ENCODE measurements at regions not wholly inside any gene's neighbourhood (a gene's known extent, or its start where the extent isn't known, plus 50 kb on each side); places are given as distances from the start of the nearest gene placed in this dataset.

- Histone ChIP-seq H3K27ac (ENCODE audit: control insufficient read depth, insufficient read depth) (no peak overlapping the region), H3K79me2 (ENCODE audit: control insufficient read depth, insufficient read depth, low read length) (no peaks in the 10 kb centered on the region), H3K27me3 (replicated peaks in 1 of 2; ENCODE audit: control insufficient read depth in 2 of 2, insufficient read depth in 2 of 2, low read length in 1 of 2) (peaks cover 1 to 3% of the 10 kb centered on the region in 2 experiments; a peak in 1 of 4 replicates), H3K4me2 (ENCODE audit: control insufficient read depth, insufficient read depth) (no peak overlapping the region), H3K9me3 (replicated peaks; ENCODE audit: control insufficient read depth, insufficient read depth, low read length) (no peaks in the 10 kb centered on the region), H2AFZ (ENCODE audit: control insufficient read depth, low read depth, low read length) (no peak overlapping the region), H3K4me1 (ENCODE audit: control insufficient read depth, insufficient read depth, low read length) (no peaks in the 10 kb centered on the region), H3K36me3 (ENCODE audit: control insufficient read depth in 2 of 2, insufficient read depth in 2 of 2, low read length in 1 of 2) (no peaks in the 10 kb centered on the region), H3K9ac (ENCODE audit: control insufficient read depth, insufficient read depth, low read length) (no peak overlapping the region), H4K20me1 (ENCODE audit: control insufficient read depth, insufficient read depth) (no peaks in the 10 kb centered on the region), H3K4me3 (no peak overlapping the region)
- intact Hi-C loops (cut with micrococcal nuclease; ENCODE audit: unreplicated experiment), result no loop called here
- POLR2A ChIA-PET, result no interaction called here
- CTCF ChIA-PET, result no interaction called here
- FAIRE-seq, result no peak
- in situ Hi-C loops (cut with MboI), result no loop called here
- RAD21 ChIA-PET (ENCODE audit: unreplicated experiment), result no interaction called here
- TF ChIP-seq YBX1 (IDR thresholded peaks at IDR 0.05), result no peak
- TF ChIP-seq IKZF2 (IDR thresholded peaks at IDR 0.05), result no peak
- TF ChIP-seq MAX (IDR thresholded peaks at IDR 0.05; ENCODE audit: low read depth, low read length), result no peak
- no peak for TF ChIP-seq BCL3 (IDR thresholded peaks at IDR 0.05; ENCODE audit: borderline replicate concordance, insufficient read depth, low read depth, low read length, poor library complexity, severe bottlenecking)
- no peak for TF ChIP-seq MYB (IDR thresholded peaks at IDR 0.05; ENCODE audit: borderline replicate concordance, low read depth, low read length)
- no peak for TF ChIP-seq TCF3 (IDR thresholded peaks at IDR 0.05; ENCODE audit: borderline replicate concordance, insufficient read depth, low read depth, low read length)
- no peak for TF ChIP-seq RFX5 (IDR thresholded peaks at IDR 0.05; ENCODE audit: low read depth, low read length)
- TF ChIP-seq ESRRA (IDR thresholded peaks at IDR 0.05; ENCODE audit: low read length), result no peak
- no peak for TF ChIP-seq MEF2A (IDR thresholded peaks at IDR 0.05; ENCODE audit: insufficient read depth, low read depth, low read length)
- TF ChIP-seq SIX5 (IDR thresholded peaks at IDR 0.05; ENCODE audit: low read depth, low read length, severe bottlenecking), result no peak
- DNase-seq (ENCODE audit: low read depth, low spot score), result no peak
- no peak for ATAC-seq
- BruUV-seq (replicated peaks), result no TSS peak
- 2% methylated on average over 3 of the region's 3 CpGs for WGBS (ENCODE audit: insufficient coverage, insufficient replicate concordance, low lambda C conversion rate, missing lambda C conversion rate)
- SMC1A ChIA-PET (ENCODE audit: uncharacterized antibody, unreplicated experiment), result no interaction called here
Observed at GRCh38 chr17:33895491-33895890, 359.6 kb upstream of the CCL2 start.

Measured in GM12878 (cell line).